DMS 273 (cell line): ENCODE measurements at regions not wholly inside any gene's neighbourhood (a gene's known extent, or its start where the extent isn't known, plus 50 kb on each side); places are given as distances from the start of the nearest gene placed in this dataset.

ENCODE experiments used
- DNase-seq: peaks from one replicate; lab custom pipeline; 2025; ENCODE audit not compliant: unreplicated experiment; lab: John Stamatoyannopoulos, UW

- no peak for DNase-seq
Measured at GRCh38 chr1:229817936-229818335, 191.9 kb downstream of the URB2 start.

GRCh38 chr1:229819091-229819490, 193.0 kb downstream of the URB2 start:
- no peak for DNase-seq

GRCh38 chr1:229822026-229822425, 196.0 kb downstream of the URB2 start:
- no peak for DNase-seq

GRCh38 chr1:229825042-229825441, 199.0 kb downstream of the URB2 start:
- no peak for DNase-seq

DNA sequence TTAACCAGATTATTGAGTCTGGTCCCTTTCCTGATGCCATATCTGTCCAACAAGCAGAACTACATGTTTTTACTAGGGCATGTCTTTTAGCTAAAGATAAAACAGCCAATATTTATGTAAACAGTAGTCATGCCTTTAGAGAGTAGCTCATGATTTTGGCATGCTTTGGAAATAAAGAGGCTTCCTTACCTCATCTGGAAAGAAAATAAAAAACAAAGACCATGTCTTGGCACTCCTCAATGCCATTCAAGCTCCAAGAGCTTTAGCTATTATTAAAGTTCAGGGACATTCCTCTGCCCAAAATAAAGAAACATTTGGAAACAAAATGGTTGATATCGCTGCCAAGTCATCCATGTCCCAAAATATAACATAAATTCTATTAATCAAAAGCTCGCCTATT, 202.4 kb downstream of the URB2 start:
- DNase-seq = no peak

DNA sequence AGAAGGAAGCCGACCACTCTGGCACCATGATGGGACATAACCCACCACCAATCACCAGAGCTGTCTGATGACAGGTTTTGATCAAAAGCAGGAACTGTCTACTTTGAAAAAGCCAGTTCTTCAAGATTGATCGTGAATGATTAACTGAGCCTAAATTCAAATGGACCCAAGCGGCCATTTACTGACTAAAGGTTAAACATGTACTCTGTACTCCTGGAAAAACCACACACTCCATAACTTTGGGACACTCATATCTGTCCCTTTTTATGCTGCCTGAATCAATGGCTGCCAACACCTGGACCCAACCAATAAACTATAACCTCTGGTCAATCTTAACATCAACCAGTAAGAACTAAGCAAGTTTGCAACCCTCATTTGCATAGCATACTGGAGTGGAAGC, 206.6 kb downstream of the URB2 start:
- DNase-seq = no peak

DNA sequence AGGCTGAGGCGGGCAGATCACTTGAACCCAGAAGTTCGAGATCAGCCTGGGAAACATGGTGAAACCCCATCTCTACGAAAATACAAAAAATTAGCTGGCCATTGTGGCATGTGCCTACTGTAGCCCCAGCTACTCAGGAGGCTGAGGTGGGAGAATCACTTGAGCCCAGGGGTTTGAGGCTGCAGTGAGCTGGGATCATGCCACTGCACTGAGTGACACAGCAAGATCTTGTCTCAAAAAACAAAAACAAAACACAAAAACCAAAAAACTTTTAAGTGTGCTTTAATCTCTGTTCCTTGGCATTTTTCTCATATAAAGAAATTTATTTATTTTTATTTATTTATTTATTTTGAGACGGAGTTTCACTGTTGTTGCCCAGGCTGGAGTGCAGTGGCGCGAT, 208.2 kb downstream of the URB2 start:
- DNase-seq = no peak

GRCh38 chr1:229835226-229835625, 209.2 kb downstream of the URB2 start:
- DNase-seq = no peak

- DNase-seq = no peak
Measured at GRCh38 chr1:229836324-229836723, 210.3 kb downstream of the URB2 start.

DNA sequence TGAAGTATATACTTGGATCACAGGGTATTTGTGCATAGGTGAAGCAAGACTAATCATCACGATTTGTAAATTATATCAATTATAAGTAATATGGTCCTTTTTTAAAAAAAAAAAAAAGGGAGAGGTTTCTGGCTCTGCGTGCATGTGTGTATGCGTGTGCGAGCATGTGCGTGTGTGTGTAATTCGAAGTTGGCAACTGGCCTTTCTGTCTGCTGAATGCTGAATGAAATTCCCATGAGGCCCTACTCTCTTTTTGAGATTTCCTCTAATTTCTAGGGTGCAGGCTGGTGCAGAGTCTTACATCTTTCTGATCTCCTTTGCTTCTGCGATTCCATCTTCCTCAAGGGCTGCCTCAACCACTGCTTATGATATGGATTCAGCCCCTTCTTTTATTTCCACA, 212.2 kb downstream of the URB2 start:
- no peak for DNase-seq

DNA sequence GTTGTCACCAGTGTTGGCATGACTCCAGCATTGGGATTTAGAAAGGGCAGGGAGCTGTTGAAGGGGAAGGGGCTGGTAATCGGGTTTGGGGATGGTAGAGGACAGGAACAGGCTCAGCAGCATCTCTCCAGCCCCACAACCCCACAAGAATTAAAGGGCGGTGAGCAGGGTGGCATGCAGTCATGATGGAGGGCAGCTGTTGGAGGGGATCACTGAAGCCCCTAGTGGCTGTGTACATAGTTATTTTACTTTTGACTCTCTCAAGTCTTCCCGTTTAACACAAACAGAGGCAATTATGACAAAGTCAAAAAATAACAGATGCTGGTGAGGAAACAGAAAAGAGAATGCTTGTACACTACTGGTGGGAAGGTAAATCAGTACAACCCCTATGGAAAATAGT, 213.8 kb downstream of the URB2 start:
- DNase-seq = peak; percentile 12

GRCh38 chr1:229841230-229841629, 215.2 kb downstream of the URB2 start:
- no peak for DNase-seq

DNA sequence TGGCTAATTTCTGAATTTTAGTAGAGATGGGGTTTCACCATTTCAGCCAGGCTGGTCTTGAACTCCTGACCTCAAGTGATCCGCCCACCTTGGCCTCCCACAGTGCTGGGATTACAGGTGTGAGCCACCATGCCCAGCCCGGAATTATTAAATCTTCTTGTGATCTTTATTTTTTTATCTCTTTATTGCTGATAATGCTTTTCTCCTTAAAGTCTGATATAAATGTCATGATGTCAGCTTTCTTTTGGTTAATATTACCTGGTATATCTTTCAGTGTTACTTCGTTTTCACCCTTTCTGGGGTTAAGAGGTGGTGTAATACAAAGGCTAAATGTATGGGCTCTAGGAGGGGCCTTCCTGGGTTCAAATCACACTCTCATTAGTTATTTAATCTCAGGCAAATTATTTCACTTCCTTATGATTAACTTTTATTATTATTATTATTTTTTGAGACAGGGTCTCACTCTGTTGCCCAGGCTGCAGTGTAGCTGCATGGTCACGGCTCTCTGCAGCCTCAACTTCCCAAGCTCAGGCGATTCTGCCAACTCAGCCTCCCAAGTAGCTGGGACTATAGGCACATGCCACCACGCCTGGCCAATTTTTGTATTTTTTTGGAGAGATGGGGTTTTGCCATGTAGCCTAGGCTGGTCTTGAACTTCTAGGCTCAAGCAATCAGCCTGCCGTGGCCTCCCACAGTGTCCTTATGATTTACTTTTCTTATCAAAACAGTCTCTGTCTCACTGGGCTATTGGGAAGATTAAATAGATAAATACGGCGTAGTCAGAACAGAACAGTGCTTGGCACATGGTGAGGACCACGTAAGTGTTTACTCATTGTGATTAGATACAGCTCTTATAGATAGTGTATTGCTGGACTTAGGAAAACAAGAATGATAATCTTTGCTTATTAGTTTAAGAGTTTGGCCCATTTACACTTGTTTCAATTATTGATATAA, 216.5 kb downstream of the URB2 start:
- DNase-seq = no peak

DNA sequence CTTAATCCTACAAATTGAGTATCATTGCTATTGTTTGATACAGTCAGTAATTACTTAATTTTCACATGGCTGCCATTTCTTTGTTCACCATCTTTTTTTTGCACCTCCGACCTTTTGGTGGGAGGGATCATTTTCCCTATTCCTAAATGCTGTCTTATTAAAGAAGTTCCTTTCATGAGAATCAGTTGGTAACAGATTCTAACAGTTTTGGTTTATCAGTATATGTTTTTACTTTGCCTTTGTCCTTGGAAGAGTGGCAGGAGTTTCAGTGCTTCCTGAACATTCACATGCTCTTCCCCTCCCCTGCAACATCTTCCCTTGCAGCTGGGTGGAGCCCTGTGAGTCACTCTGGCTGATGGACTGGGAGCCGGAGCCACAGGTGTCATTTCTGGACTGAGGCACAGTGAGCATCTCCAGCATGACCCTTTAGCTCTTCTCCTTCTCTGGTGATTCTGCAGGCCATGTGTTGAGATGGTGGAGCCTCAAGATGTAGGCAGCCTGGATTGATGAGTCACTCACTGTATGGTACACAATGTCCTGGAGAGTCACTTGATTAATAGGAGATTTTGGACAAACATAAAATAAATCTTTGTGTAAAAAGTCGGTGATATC, 217.7 kb downstream of the URB2 start:
- peak; percentile 53 for DNase-seq

DNA sequence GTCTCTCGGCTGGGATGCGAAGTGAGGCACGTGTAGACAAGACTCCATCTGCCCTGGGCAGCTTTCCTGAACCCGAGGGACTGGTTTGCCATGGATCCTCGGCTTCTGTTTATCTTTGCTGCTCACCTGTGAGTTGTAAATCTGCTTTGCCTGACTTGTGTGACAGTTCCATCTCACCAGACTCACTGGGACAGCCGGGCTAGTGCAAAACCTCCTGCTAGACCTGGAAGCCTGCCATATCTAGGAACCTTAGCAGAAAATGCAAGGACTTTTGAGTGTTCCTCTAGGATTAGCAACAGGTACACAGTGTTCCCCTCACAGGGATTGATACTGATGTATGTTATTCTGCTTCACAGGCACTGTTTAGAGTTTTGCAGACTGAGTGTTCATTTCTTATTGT, 218.6 kb downstream of the URB2 start:
- peak; percentile 67 for DNase-seq

DNA sequence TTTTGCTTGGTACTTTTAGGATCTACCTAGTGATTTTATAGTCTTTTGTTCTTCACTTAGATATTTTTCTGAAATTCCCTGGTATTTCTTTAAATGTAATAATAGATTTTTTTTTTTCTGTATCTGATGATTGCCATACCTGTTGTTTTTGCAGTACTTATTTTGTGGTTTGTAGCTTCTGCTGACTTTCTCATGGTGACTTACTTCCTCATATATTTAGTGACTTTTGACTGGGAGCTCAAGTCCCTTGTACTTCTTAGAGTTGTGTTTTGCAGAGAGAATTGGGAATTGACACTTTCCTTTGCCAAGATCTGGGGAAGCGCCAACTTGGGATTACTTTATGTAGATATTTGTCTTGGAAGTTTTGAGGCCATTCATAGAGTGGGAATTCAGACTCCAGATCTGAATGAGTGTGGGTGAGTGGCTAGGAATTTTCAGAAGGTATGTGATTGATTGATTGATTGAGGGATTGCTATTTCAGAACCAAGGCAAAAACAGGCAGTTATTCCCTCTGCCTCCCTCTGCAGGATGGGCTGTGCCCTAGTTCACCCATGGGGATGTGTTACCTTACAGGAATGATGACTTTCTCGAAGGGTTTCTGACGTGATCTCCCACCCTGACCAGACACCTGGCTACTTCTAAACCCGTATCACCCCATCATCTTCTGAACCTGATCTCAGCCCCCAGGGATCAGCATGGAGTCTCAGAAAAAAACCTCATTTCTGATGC, 219.5 kb downstream of the URB2 start:
- DNase-seq = no peak

GRCh38 chr1:229846351-229846750, 220.3 kb downstream of the URB2 start:
- no peak for DNase-seq

DNA sequence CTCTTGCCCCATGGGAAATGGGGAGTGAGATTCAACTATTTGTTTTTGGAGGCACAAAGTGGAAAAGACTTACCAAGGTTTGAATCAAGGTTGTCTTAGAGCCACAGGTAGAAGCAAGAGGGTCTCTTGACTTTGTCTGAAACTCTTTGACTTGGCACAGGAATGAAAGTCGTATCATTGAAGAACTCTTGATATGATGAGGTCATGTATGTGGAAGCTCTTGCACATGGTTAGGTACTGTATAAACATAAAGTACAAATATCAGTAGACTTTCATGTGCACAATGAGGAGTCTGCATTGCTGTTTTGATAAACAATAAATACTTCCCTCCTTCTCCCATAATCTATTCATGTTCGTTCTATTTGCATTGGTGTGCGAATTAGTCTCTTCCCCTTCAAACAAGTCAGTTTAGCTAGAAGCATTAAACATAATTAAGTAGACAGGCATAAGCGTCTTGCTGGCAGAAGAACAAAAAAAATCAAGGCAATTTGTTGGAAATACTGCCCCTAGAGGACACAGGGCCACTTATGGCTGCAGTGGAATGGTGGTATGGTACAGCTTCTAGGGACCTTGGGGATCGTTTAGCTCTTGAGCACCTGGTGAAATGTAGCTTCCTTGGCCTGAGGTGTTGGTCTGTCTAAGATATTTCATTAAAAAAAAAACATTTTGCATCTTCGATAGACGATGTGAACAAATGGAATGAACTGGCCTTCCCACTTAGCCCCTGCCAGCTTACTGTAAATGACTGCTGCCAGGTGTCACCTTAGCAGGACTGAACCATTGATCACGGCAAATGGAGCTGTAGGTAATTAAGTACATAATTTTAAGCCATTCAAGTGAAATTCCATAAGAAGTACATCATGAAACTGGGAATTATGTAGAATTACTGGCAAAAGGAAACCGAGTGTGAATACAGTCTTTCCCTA, 218.0 kb upstream of the GALNT2 start:
- DNase-seq = peak; percentile 74

- DNase-seq = no peak
Measured at GRCh38 chr1:229851511-229851910, 215.5 kb upstream of the GALNT2 start.

GRCh38 chr1:229853751-229854150, 213.3 kb upstream of the GALNT2 start:
- no peak for DNase-seq

DNA sequence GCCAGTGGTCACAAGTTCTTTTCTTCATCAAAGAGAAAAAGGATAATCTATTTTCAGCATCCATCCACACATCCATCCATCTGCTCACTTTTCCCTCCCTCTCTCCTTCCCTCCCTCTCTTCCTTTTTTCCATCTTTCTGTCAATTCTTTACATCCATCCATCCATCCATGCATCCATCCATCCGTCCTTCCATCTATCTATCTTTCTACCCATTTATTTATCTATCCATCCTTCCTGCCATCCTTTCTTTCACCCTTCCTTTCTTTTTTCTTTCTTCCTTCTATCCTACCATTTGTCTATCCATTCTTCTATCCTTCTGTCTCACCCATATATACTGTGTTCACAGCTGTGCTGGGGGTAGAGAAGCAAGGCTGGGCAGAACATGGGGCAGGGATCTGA, 212.4 kb upstream of the GALNT2 start:
- DNase-seq = no peak
